T-helper 22 cell (primary cell): ENCODE measurements at regions not wholly inside any gene's neighbourhood (a gene's known extent, or its start where the extent isn't known, plus 50 kb on each side); places are given as distances from the start of the nearest gene placed in this dataset.

Source experiments
- DNase-seq: peaks from one replicate; pipeline ENCODE4 v3.0.0-alpha.2; 2020; ENCODE audit warnings: low read depth

- no peak for DNase-seq
These were observed 79.9 kb upstream of the APC start for GRCh38 chr5:112657804-112658203.

GRCh38 chr5:112660359-112660758, 77.3 kb upstream of the APC start:
- no peak for DNase-seq

GRCh38 chr5:112663146-112663545, 74.5 kb upstream of the APC start:
- DNase-seq = no peak

GRCh38 chr5:112668016-112668415, 69.7 kb upstream of the APC start:
- DNase-seq = no peak

GRCh38 chr5:112668911-112669310, 68.8 kb upstream of the APC start:
- no peak for DNase-seq

GRCh38 chr5:112669328-112669963, 68.2 kb upstream of the APC start:
- no peak for DNase-seq

- no peak for DNase-seq
These were observed 66.0 kb upstream of the APC start for GRCh38 chr5:112671687-112672086.

- no peak for DNase-seq
These were observed 56.2 kb upstream of the APC start for GRCh38 chr5:112681481-112681908.

GRCh38 chr5:112682621-112683061, 55.0 kb upstream of the APC start:
- no peak for DNase-seq

- DNase-seq = no peak
These were observed 53.6 kb upstream of the APC start for GRCh38 chr5:112684121-112684520.

- no peak for DNase-seq
These were observed 52.9 kb upstream of the APC start for GRCh38 chr5:112684737-112685136.

GRCh38 chr5:112685386-112685785, 52.3 kb upstream of the APC start:
- DNase-seq = no peak

GRCh38 chr5:112685931-112686330, 51.8 kb upstream of the APC start:
- DNase-seq = no peak

GRCh38 chr5:112686675-112687074, 51.0 kb upstream of the APC start:
- no peak for DNase-seq

GRCh38 chr5:112687306-112687705, 50.4 kb upstream of the APC start:
- no peak for DNase-seq
